IMR-90 (cell line): ENCODE measurements at regions not wholly inside any gene's neighbourhood (a gene's known extent, or its start where the extent isn't known, plus 50 kb on each side); places are given as distances from the start of the nearest gene placed in this dataset.

ENCODE experiments used
- ATAC-seq: fragments of 200-7000 bp; cut with Tn5 transposase; 2 replicates; pipeline ENCODE4 v1.9.1; 2020; ENCODE audit warnings: low read depth, mild to moderate bottlenecking, moderate library complexity
- BruUV-seq: library from RNA; stranded (reverse); fragments of 400-500 nt; replicated peaks from 2 replicates; lab custom pipeline; 2021; lab: Mats Ljungman, UMichigan
- CTCF ChIA-PET: fragments of 300-600 bp; formaldehyde crosslinking; extraction: SDS; loops from one replicate; lab custom pipeline; 2021; ENCODE audit warnings: antibody characterized with exemption; lab: Yijun Ruan, JAX
- POLR2A ChIA-PET: fragments of 300-600 bp; sonication (Branson Sonifier 250); formaldehyde crosslinking; loops from one replicate; lab custom pipeline; 2022; ENCODE audit warnings: antibody characterized with exemption; ENCODE audit not compliant: unreplicated experiment; lab: Charles Lee
- DNase-seq: peaks from one replicate; pipeline ENCODE4 v3.0.0; 2013
- H2AFZ ChIP-seq: replicated peaks from 2 replicates; pipeline ENCODE3; 2013; ENCODE audit warnings: low read length, mild to moderate bottlenecking; ENCODE audit not compliant: poor library complexity
- H2AK5ac ChIP-seq: 2 replicates; pipeline ENCODE4 v1.6.1; 2013; ENCODE audit warnings: low read depth, low read length, inconsistent platforms
- H2AK9ac ChIP-seq: replicated peaks from 2 replicates; pipeline ENCODE3; 2013; ENCODE audit warnings: mild to moderate bottlenecking, low read depth, low read length, moderate library complexity; ENCODE audit not compliant: poor library complexity
- H2BK120ac ChIP-seq: 2 replicates; pipeline ENCODE4 v1.6.1; 2013; ENCODE audit warnings: low read depth, low read length, inconsistent platforms
- H2BK15ac ChIP-seq: 3 replicates; pipeline ENCODE4 v1.6.1; 2013; ENCODE audit warnings: low read depth, low read length, inconsistent platforms
- H2BK20ac ChIP-seq: 2 replicates; pipeline ENCODE4 v1.6.1; 2013; ENCODE audit warnings: low read depth, mild to moderate bottlenecking, inconsistent platforms, low read length, moderate library complexity
- H2BK5ac ChIP-seq: 2 replicates; pipeline ENCODE4 v1.6.1; 2013; ENCODE audit warnings: mild to moderate bottlenecking, low read depth, low read length, inconsistent platforms; ENCODE audit not compliant: poor library complexity, severe bottlenecking
- H3K14ac ChIP-seq: replicated peaks from 2 replicates; pipeline ENCODE4 v1.6.1; 2013; ENCODE audit warnings: low read depth, low read length, inconsistent platforms
- H3K18ac ChIP-seq: 2 replicates; pipeline ENCODE4 v1.6.1; 2013; ENCODE audit warnings: low read depth, low read length, control low read depth
- H3K23ac ChIP-seq: 2 replicates; pipeline ENCODE4 v1.6.1; 2013; ENCODE audit warnings: low read depth, low read length, inconsistent platforms
- H3K27ac ChIP-seq: 2 replicates; pipeline ENCODE4 v1.5.1; 2013; ENCODE audit warnings: mild to moderate bottlenecking, control low read depth, low read length; ENCODE audit not compliant: insufficient read depth
- H3K27me3 ChIP-seq: 2 replicates; pipeline ENCODE4 v1.6.1; 2013; ENCODE audit warnings: low read length; ENCODE audit not compliant: control insufficient read depth, insufficient read depth
- H3K36me3 ChIP-seq: 2 replicates; pipeline ENCODE4 v1.6.1; 2013; ENCODE audit warnings: low read length, mixed read lengths; ENCODE audit not compliant: control insufficient read depth, insufficient read depth
- H3K4ac ChIP-seq: 2 replicates; pipeline ENCODE4 v1.6.1; 2013; ENCODE audit warnings: low read depth, low read length, inconsistent platforms
- H3K4me1 ChIP-seq: 2 replicates; pipeline ENCODE4 v1.6.1; 2013; ENCODE audit warnings: low read length, mixed read lengths; ENCODE audit not compliant: control insufficient read depth, insufficient read depth
- H3K4me2 ChIP-seq: 2 replicates; pipeline ENCODE4 v1.6.1; 2013; ENCODE audit warnings: low read depth, mild to moderate bottlenecking, control low read depth, low read length, moderate library complexity
- H3K4me3 ChIP-seq: 2 replicates; pipeline ENCODE4 v1.5.1; 2013; ENCODE audit warnings: low read depth, mild to moderate bottlenecking, control low read depth, low read length, moderate library complexity; ENCODE audit not compliant: insufficient read depth
- H3K56ac ChIP-seq: 2 replicates; pipeline ENCODE4 v1.6.1; 2013; ENCODE audit warnings: low read length, inconsistent platforms; ENCODE audit not compliant: insufficient read depth; ENCODE audit errors: extremely low read depth
- H3K79me1 ChIP-seq, 2 experiments: 2 replicates each; pipeline ENCODE4 v1.6.1; 2013; ENCODE audit warnings: low read length in 2 of 2, inconsistent platforms in 1 of 2, low read depth in 1 of 2
- H3K9ac ChIP-seq: 2 replicates; pipeline ENCODE4 v1.6.1; 2013; ENCODE audit warnings: low read depth, low read length, control low read depth
- H3K9me1 ChIP-seq: 2 replicates; pipeline ENCODE4 v1.6.1; 2013; ENCODE audit warnings: low read length, inconsistent platforms; ENCODE audit not compliant: insufficient read depth
- H3K9me3 ChIP-seq: 2 replicates; pipeline ENCODE4 v1.6.1; 2013; ENCODE audit warnings: low read length; ENCODE audit not compliant: control insufficient read depth, insufficient read depth
- H4K20me1 ChIP-seq: 2 replicates; pipeline ENCODE4 v1.6.1; 2013; ENCODE audit warnings: low read length, inconsistent platforms; ENCODE audit not compliant: insufficient read depth
- H4K5ac ChIP-seq: 2 replicates; pipeline ENCODE4 v1.6.1; 2013; ENCODE audit warnings: mild to moderate bottlenecking, low read depth, low read length, control low read depth
- H4K8ac ChIP-seq, 2 experiments: 2 replicates each; pipeline ENCODE4 v1.6.1; 2013; ENCODE audit warnings: low read depth in 2 of 2, low read length in 2 of 2, control low read depth in 1 of 2, inconsistent platforms in 1 of 2
- H4K91ac ChIP-seq: 2 replicates; pipeline ENCODE4 v1.6.1; 2013; ENCODE audit warnings: low read depth, low read length, inconsistent platforms; ENCODE audit not compliant: insufficient read depth
- BHLHE40 ChIP-seq: fragments of 150-350 bp; IDR thresholded peaks from 2 replicates; pipeline ENCODE4 v1.6.1; 2016; ENCODE audit warnings: mild to moderate bottlenecking, low read depth, low read length
- CEBPB ChIP-seq: IDR thresholded peaks from 2 replicates; pipeline ENCODE4 v1.6.1; 2012; ENCODE audit warnings: low read depth, low read length, improper control_type of control experiment
- CHD1 ChIP-seq: IDR thresholded peaks from 2 replicates; pipeline ENCODE4 v1.6.1; 2012; ENCODE audit warnings: low read depth, low read length, improper control_type of control experiment
- ELK1 ChIP-seq: fragments of 150-350 bp; IDR thresholded peaks from 2 replicates; pipeline ENCODE4 v1.6.1; 2016; ENCODE audit warnings: low read depth, mild to moderate bottlenecking, low read length, moderate library complexity, borderline replicate concordance
- FOS ChIP-seq: fragments of 150-350 bp; IDR thresholded peaks from 2 replicates; pipeline ENCODE4 v1.6.1; 2016; ENCODE audit warnings: low read depth, low read length
- MAFK ChIP-seq: IDR thresholded peaks from 2 replicates; pipeline ENCODE4 v1.6.1; 2012; ENCODE audit warnings: low read depth, low read length, improper control_type of control experiment
- MAZ ChIP-seq: IDR thresholded peaks from 2 replicates; pipeline ENCODE4 v1.6.1; 2012; ENCODE audit warnings: low read depth, mild to moderate bottlenecking, low read length, improper control_type of control experiment, moderate library complexity, borderline replicate concordance
- MXI1 ChIP-seq: IDR thresholded peaks from 2 replicates; pipeline ENCODE4 v1.6.1; 2012; ENCODE audit warnings: low read depth, mild to moderate bottlenecking, low read length, moderate library complexity, borderline replicate concordance
- NFE2L2 ChIP-seq: fragments of 150-350 bp; IDR thresholded peaks from 2 replicates; pipeline ENCODE4 v1.6.1; 2016; ENCODE audit warnings: low read depth, mild to moderate bottlenecking, low read length
- POLR2A ChIP-seq: IDR thresholded peaks from 2 replicates; pipeline ENCODE4 v1.6.1; 2012; ENCODE audit warnings: mild to moderate bottlenecking, low read depth, low read length
- RAD21 ChIP-seq: IDR thresholded peaks from 2 replicates; pipeline ENCODE4 v1.6.1; 2012; ENCODE audit warnings: low read length, improper control_type of control experiment
- RCOR1 ChIP-seq: IDR thresholded peaks from 2 replicates; pipeline ENCODE4 v1.6.1; 2012; ENCODE audit warnings: mild to moderate bottlenecking, low read length, improper control_type of control experiment; ENCODE audit not compliant: insufficient replicate concordance
- RFX5 ChIP-seq: IDR thresholded peaks from 2 replicates; pipeline ENCODE4 v1.8.0; 2012; ENCODE audit warnings: low read depth, mild to moderate bottlenecking, low read length, moderate library complexity
- SMC3 ChIP-seq: fragments of 150-350 bp; IDR thresholded peaks from 2 replicates; pipeline ENCODE4 v1.6.1; 2016; ENCODE audit warnings: low read depth, mild to moderate bottlenecking, antibody characterized with exemption, low read length, moderate library complexity
- WGBS, 2 experiments: methylation state at CpG; one replicate each; pipeline versions ENCODE4 v1.1.5 to v1.1.7; 2013; ENCODE audit warnings: missing lambda C conversion rate in 2 of 2; ENCODE audit not compliant: insufficient read length in 1 of 2; ENCODE audit errors: extremely low coverage in 2 of 2; 5-methylcytosine and 5-hydroxymethylcytosine counted together
- dilution Hi-C: fragments of 300-500 bp; cut with HindIII; formaldehyde crosslinking; loops from one replicate; pipeline ENCODE4 v1.14.3; 2018; ENCODE audit warnings: low sequenced_read_pairs; ENCODE audit not compliant: unreplicated experiment
- in situ Hi-C: fragments of 300-500 bp; cut with MboI; formaldehyde crosslinking; loops from 3 replicates; pipeline ENCODE4 v1.14.3; 2019; ENCODE audit warnings: low sequenced_read_pairs, inconsistent platforms, mixed read lengths
- intact Hi-C: fragments of 100-400 bp; cut with micrococcal nuclease; formaldehyde crosslinking; loops from 2 replicates; pipeline ENCODE4 v1.10.0; 2022
- TF ChIP-seq, protein P1 (sequence below): fragments of 150-350 bp; IDR thresholded peaks from 2 replicates; pipeline ENCODE4 v1.6.1; 2017; ENCODE audit warnings: mild to moderate bottlenecking, antibody characterized with exemption, low read length, low read depth
- TF ChIP-seq, protein P2 (sequence below): conservative IDR thresholded peaks from 2 replicates; pipeline ENCODE4 v1.5.1; 2012; ENCODE audit warnings: mild to moderate bottlenecking, low read depth, low read length, improper control_type of control experiment

GRCh38 chr13:111476197-111476596 is 155.8 kb downstream of the TEX29 start:
- Histone ChIP-seq H3K27ac (no peak overlapping the region), H2BK20ac (no peak overlapping the region), H3K14ac (no peak overlapping the region), H2AFZ (no peak overlapping the region), H3K23ac (no peak overlapping the region), H4K8ac (no peak overlapping the region), H3K56ac (no peak overlapping the region), H2BK15ac (no peak overlapping the region), H4K91ac (no peak overlapping the region), H4K5ac (no peak overlapping the region), H2BK120ac (no peak overlapping the region), H2AK5ac (no peak overlapping the region), H3K18ac (no peak overlapping the region), H2AK9ac (no peak overlapping the region), H3K4me3 (no peak overlapping the region), H3K27me3 (no peaks in the 10 kb centered on the region), H2BK5ac (no peak overlapping the region), H3K9me3 (peaks cover 2% of the 10 kb centered on the region; the same call in 1 of the 2 replicates), H3K4me2 (no peak overlapping the region), H3K4ac (no peak overlapping the region), H3K9me1 (no peaks in the 10 kb centered on the region), H3K36me3 (no peaks in the 10 kb centered on the region), H3K9ac (no peak overlapping the region), H4K20me1 (no peaks in the 10 kb centered on the region), H3K4me1 (no peaks in the 10 kb centered on the region), H3K79me1 (no peaks in the 10 kb centered on the region)
- intact Hi-C loops: loop anchor here (10.0 kb wide), 1 partner anchor 1399 kb away; no protein-coding TSS in a partner anchor
- no peak for ATAC-seq
- CTCF ChIA-PET: no interaction called here
- 100% methylated on average over 2 of the region's 6 CpGs; no CpG with 5 or more reads in 1 of the 2 experiments for WGBS, 2 experiments
- TF ChIP-seq, protein P1, sequence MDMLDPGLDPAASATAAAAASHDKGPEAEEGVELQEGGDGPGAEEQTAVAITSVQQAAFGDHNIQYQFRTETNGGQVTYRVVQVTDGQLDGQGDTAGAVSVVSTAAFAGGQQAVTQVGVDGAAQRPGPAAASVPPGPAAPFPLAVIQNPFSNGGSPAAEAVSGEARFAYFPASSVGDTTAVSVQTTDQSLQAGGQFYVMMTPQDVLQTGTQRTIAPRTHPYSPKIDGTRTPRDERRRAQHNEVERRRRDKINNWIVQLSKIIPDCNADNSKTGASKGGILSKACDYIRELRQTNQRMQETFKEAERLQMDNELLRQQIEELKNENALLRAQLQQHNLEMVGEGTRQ: no peak
- TF ChIP-seq RCOR1 (no peak), MAZ (no peak), SMC3 (no peak), CHD1 (no peak), CEBPB (no peak), BHLHE40 (no peak), FOS (no peak), NFE2L2 (no peak), ELK1 (no peak), RFX5 (no peak), MXI1 (no peak), POLR2A (no peak), MAFK (no peak), RAD21 (no peak)
- TF ChIP-seq, protein P2, sequence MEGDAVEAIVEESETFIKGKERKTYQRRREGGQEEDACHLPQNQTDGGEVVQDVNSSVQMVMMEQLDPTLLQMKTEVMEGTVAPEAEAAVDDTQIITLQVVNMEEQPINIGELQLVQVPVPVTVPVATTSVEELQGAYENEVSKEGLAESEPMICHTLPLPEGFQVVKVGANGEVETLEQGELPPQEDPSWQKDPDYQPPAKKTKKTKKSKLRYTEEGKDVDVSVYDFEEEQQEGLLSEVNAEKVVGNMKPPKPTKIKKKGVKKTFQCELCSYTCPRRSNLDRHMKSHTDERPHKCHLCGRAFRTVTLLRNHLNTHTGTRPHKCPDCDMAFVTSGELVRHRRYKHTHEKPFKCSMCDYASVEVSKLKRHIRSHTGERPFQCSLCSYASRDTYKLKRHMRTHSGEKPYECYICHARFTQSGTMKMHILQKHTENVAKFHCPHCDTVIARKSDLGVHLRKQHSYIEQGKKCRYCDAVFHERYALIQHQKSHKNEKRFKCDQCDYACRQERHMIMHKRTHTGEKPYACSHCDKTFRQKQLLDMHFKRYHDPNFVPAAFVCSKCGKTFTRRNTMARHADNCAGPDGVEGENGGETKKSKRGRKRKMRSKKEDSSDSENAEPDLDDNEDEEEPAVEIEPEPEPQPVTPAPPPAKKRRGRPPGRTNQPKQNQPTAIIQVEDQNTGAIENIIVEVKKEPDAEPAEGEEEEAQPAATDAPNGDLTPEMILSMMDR: no peak
- POLR2A ChIA-PET: no interaction called here
- in situ Hi-C loops: no loop called here
- dilution Hi-C loops: no loop called here
- DNase-seq: no peak
- no TSS peak for BruUV-seq
